Activated B cell treated with CpG ODN at 0.5 μM for 24 hours (primary cell): ENCODE measurements at regions not wholly inside any gene's neighbourhood (a gene's known extent, or its start where the extent isn't known, plus 50 kb on each side); places are given as distances from the start of the nearest gene placed in this dataset.
"Not testable (repeated sequence)": the region's sequence is repeated elsewhere in the genome, so short reads cannot be mapped to it uniquely, and the experiment has no call there.

Source experiments
- ATAC-seq: fragments of 200-7000 bp; cut with Tn5 transposase; one replicate; pipeline ENCODE4 v1.10.0; 2021; ENCODE audit warnings: low read depth, mild to moderate bottlenecking, moderate library complexity
- CTCF ChIA-PET: fragments of 350-600 bp; sonication (Branson Sonifier 250); formaldehyde crosslinking; loops from one replicate; lab custom pipeline; 2021; ENCODE audit warnings: antibody characterized with exemption; lab: Charles Lee
- POLR2A ChIA-PET: fragments of 350-600 bp; sonication (Branson Sonifier 250); formaldehyde crosslinking; loops from one replicate; lab custom pipeline; 2021; ENCODE audit warnings: antibody characterized with exemption; lab: Charles Lee
- DNase-seq: peaks from one replicate; pipeline ENCODE4 v3.0.0; 2022
- H3K27ac Mint-ChIP-seq: one replicate; pipeline ENCODE4 v1.8.0; 2020; ENCODE audit warnings: mixed read lengths
- H3K27me3 Mint-ChIP-seq: one replicate; pipeline ENCODE4 v1.8.0; 2021; ENCODE audit warnings: mixed read lengths
- H3K36me3 Mint-ChIP-seq: one replicate; pipeline ENCODE4 v1.8.0; 2021; ENCODE audit warnings: low read depth, mixed read lengths
- H3K4me1 Mint-ChIP-seq: one replicate; pipeline ENCODE4 v1.8.0; 2021; ENCODE audit warnings: mixed read lengths
- H3K4me3 Mint-ChIP-seq: one replicate; pipeline ENCODE4 v1.8.0; 2020; ENCODE audit warnings: mild to moderate bottlenecking, mixed read lengths
- H3K9me3 Mint-ChIP-seq: one replicate; pipeline ENCODE4 v1.8.0; 2020; ENCODE audit warnings: mixed read lengths
- CTCF ChIP-seq: fragments of 200-600 bp; IDR thresholded peaks from one replicate; pipeline ENCODE4 v1.8.0; 2022; ENCODE audit warnings: antibody characterized with exemption, mild to moderate bottlenecking
- intact Hi-C: fragments of 100-400 bp; cut with micrococcal nuclease; formaldehyde crosslinking; loops from one replicate; pipeline ENCODE4 v1.15.1; 2024

GRCh38 chr3:194910414-194910984 lies 224.8 kb downstream of the FAM43A start:
- peaks cover 19% of the 10 kb centered on the region for H3K4me1 Mint-ChIP-seq
- ChIA-PET POLR2A (no interaction called here), CTCF (no interaction called here)
- H3K27me3 Mint-ChIP-seq = peaks cover 18% of the 10 kb centered on the region
- TF ChIP-seq CTCF = no peak
- DNase-seq (no peak), ATAC-seq (no peak)
- no peak overlapping the region for H3K4me3 Mint-ChIP-seq
- intact Hi-C loops = no loop called here
- no peaks in the 10 kb centered on the region for H3K36me3 Mint-ChIP-seq
- H3K27ac Mint-ChIP-seq = no peak overlapping the region
- H3K9me3 Mint-ChIP-seq = no peaks in the 10 kb centered on the region

- Mint-ChIP-seq H3K27ac (no peak overlapping the region), H3K27me3 (peaks cover 18% of the 10 kb centered on the region), H3K9me3 (peaks cover 5% of the 10 kb centered on the region), H3K4me1 (peaks cover 7% of the 10 kb centered on the region), H3K36me3 (no peaks in the 10 kb centered on the region), H3K4me3 (no peak overlapping the region)
- no peak for DNase-seq
- ChIA-PET CTCF (no interaction called here), POLR2A (no interaction called here)
- intact Hi-C loops = no loop called here
- ATAC-seq = no peak
- no peak for TF ChIP-seq CTCF
Measured at GRCh38 chr3:194913316-194913715, 227.6 kb downstream of the FAM43A start.

- ATAC-seq, H3K27me3 Mint-ChIP-seq, CTCF ChIA-PET, H3K4me3 Mint-ChIP-seq, intact Hi-C loops, POLR2A ChIA-PET, DNase-seq, H3K36me3 Mint-ChIP-seq, H3K27ac Mint-ChIP-seq, H3K9me3 Mint-ChIP-seq: not testable (repeated sequence)
- H3K4me1 Mint-ChIP-seq = peaks cover 11% of the 10 kb centered on the region
Measured at GRCh38 chr3:194924889-194925288, 239.2 kb downstream of the FAM43A start.

- Mint-ChIP-seq H3K36me3 (no peaks in the 10 kb centered on the region), H3K27me3 (no peaks in the 10 kb centered on the region), H3K4me1 (peaks cover 11% of the 10 kb centered on the region), H3K9me3 (no peaks in the 10 kb centered on the region), H3K27ac (no peak overlapping the region), H3K4me3 (no peak overlapping the region)
- no peak for ATAC-seq
- intact Hi-C loops = no loop called here
- no peak for TF ChIP-seq CTCF
- ChIA-PET POLR2A (no interaction called here), CTCF (no interaction called here)
- no peak for DNase-seq
Measured at GRCh38 chr3:194925614-194926013, 239.9 kb downstream of the FAM43A start.

- no peak overlapping the region for H3K27ac Mint-ChIP-seq
- ChIA-PET POLR2A (no interaction called here), CTCF (no interaction called here)
- H3K4me1 Mint-ChIP-seq = peaks cover 11% of the 10 kb centered on the region
- no peak for ATAC-seq
- intact Hi-C loops = no loop called here
- H3K27me3 Mint-ChIP-seq = peaks cover 2% of the 10 kb centered on the region
- H3K36me3 Mint-ChIP-seq = no peaks in the 10 kb centered on the region
- no peak for DNase-seq
- no peak overlapping the region for H3K4me3 Mint-ChIP-seq
- H3K9me3 Mint-ChIP-seq = no peaks in the 10 kb centered on the region
- TF ChIP-seq CTCF = no peak
Measured at GRCh38 chr3:194928227-194928626, 242.5 kb downstream of the FAM43A start.
